HEK293 (cell line): ENCODE measurements at regions not wholly inside any gene's neighbourhood (a gene's known extent, or its start where the extent isn't known, plus 50 kb on each side); places are given as distances from the start of the nearest gene placed in this dataset.

Experiments
- CTCF ChIA-PET: fragments of 350-600 bp; formaldehyde crosslinking; extraction: SDS; loops from one replicate; lab custom pipeline; 2021; ENCODE audit warnings: antibody characterized with exemption; lab: Yijun Ruan, JAX
- POLR2A ChIA-PET: fragments of 300-600 bp; formaldehyde crosslinking; extraction: SDS; loops from one replicate; lab custom pipeline; 2020; ENCODE audit warnings: antibody characterized with exemption, inconsistent platforms; lab: Yijun Ruan, JAX
- H3K27ac ChIP-seq: fragments of 200-500 bp; sonication (Bioruptor generic); 2 replicates; pipeline ENCODE4 v1.5.1; 2014; ENCODE audit warnings: low read depth, low read length, control low read depth, inconsistent platforms; ENCODE audit errors: extremely low read depth
- H3K36me3 ChIP-seq, 2 experiments: fragments of 200-500 bp in 1 of 2; sonication (Bioruptor generic) in 1 of 2; 1 replicate in 1 of 2; 2 replicates in 1 of 2; pipeline ENCODE4 v1.5.1; 2014 to 2017; ENCODE audit warnings: inconsistent platforms in 2 of 2, low read length in 2 of 2; ENCODE audit not compliant: control insufficient read depth in 2 of 2, insufficient read depth in 1 of 2
- H3K4me1 ChIP-seq: fragments of 200-500 bp; sonication (Bioruptor generic); 2 replicates; pipeline ENCODE4 v1.5.1; 2014; ENCODE audit warnings: mild to moderate bottlenecking, low read length, inconsistent platforms; ENCODE audit not compliant: control insufficient read depth, insufficient read depth
- H3K4me3 ChIP-seq: 2 replicates; pipeline ENCODE4 v1.5.1; 2011; ENCODE audit warnings: low read depth, mild to moderate bottlenecking, control low read depth, low read length, moderate library complexity
- H3K9me3 ChIP-seq: fragments of 200-500 bp; sonication (Bioruptor generic); 2 replicates; pipeline ENCODE4 v1.5.1; 2014; ENCODE audit warnings: low read depth, low read length, inconsistent platforms; ENCODE audit not compliant: control insufficient read depth, insufficient read depth
- GLI2 ChIP-seq: fragments of 450-650 bp; formaldehyde crosslinking; IDR thresholded peaks from 2 replicates; pipeline ENCODE4; 2017; ENCODE audit warnings: missing biosample characterization, missing genetic modification characterization, low read depth, borderline replicate concordance
- IKZF3 ChIP-seq: fragments of 450-650 bp; IDR thresholded peaks from 2 replicates; pipeline ENCODE4 v1.5.0; 2018; ENCODE audit warnings: missing biosample characterization, mild to moderate bottlenecking, missing genetic modification characterization, moderate library complexity
- KLF9 ChIP-seq: fragments of 450-650 bp; formaldehyde crosslinking; IDR thresholded peaks from 2 replicates; pipeline ENCODE4 v1.5.1; 2016; ENCODE audit warnings: missing biosample characterization, missing genetic modification characterization, low read depth
- MEIS1 ChIP-seq: sonication (generic); formaldehyde crosslinking; IDR thresholded peaks from 2 replicates; pipeline ENCODE4 v1.8.1; 2022; ENCODE audit warnings: missing genetic modification reagents, mild to moderate bottlenecking, borderline replicate concordance
- PRDM10 ChIP-seq: fragments of 450-650 bp; formaldehyde crosslinking; IDR thresholded peaks from 2 replicates; pipeline ENCODE4 v1.5.1; 2016; ENCODE audit warnings: missing biosample characterization, missing genetic modification characterization
- PRDM6 ChIP-seq: fragments of 450-650 bp; formaldehyde crosslinking; IDR thresholded peaks from 2 replicates; pipeline ENCODE4 v1.5.1; 2017; ENCODE audit warnings: missing biosample characterization, missing genetic modification characterization
- ZBTB1 ChIP-seq: fragments of 450-650 bp; formaldehyde crosslinking; IDR thresholded peaks from 2 replicates; pipeline ENCODE4 v1.5.1; 2016; ENCODE audit warnings: missing biosample characterization, missing genetic modification characterization
- ZBTB10 ChIP-seq: fragments of 450-650 bp; formaldehyde crosslinking; IDR thresholded peaks from 2 replicates; pipeline ENCODE4 v1.5.1; 2016; ENCODE audit warnings: missing biosample characterization, missing genetic modification characterization
- ZNF114 ChIP-seq: fragments of 450-650 bp; formaldehyde crosslinking; IDR thresholded peaks from 2 replicates; pipeline ENCODE4 v1.5.0; 2017; ENCODE audit warnings: missing biosample characterization, missing genetic modification characterization
- ZNF366 ChIP-seq: fragments of 450-650 bp; formaldehyde crosslinking; conservative IDR thresholded peaks from 2 replicates; pipeline ENCODE4 v1.5.1; 2016; ENCODE audit warnings: missing biosample characterization, missing genetic modification characterization
- ZNF449 ChIP-seq: fragments of 450-650 bp; formaldehyde crosslinking; IDR thresholded peaks from 2 replicates; pipeline ENCODE4 v1.5.1; 2017; ENCODE audit warnings: missing biosample characterization, mild to moderate bottlenecking, missing genetic modification characterization, moderate library complexity
- ZNF514 ChIP-seq: fragments of 450-650 bp; formaldehyde crosslinking; IDR thresholded peaks from 2 replicates; pipeline ENCODE4 v1.5.1; 2016; ENCODE audit warnings: missing biosample characterization, missing genetic modification characterization
- ZNF558 ChIP-seq: fragments of 450-650 bp; formaldehyde crosslinking; IDR thresholded peaks from 2 replicates; pipeline ENCODE4 v1.5.1; 2016; ENCODE audit warnings: missing biosample characterization, missing genetic modification characterization
- ZNF639 ChIP-seq: fragments of 450-650 bp; formaldehyde crosslinking; IDR thresholded peaks from 2 replicates; pipeline ENCODE4 v1.5.1; 2016; ENCODE audit warnings: missing biosample characterization, missing genetic modification characterization
- ZNF658 ChIP-seq: fragments of 450-650 bp; formaldehyde crosslinking; IDR thresholded peaks from 2 replicates; pipeline ENCODE4; 2016; ENCODE audit warnings: missing biosample characterization, missing genetic modification characterization
- ZNF76 ChIP-seq: fragments of 450-650 bp; formaldehyde crosslinking; IDR thresholded peaks from 2 replicates; pipeline ENCODE4; 2016; ENCODE audit warnings: low read depth, missing biosample characterization, missing genetic modification characterization, borderline replicate concordance
- ZNF776 ChIP-seq: fragments of 450-650 bp; formaldehyde crosslinking; IDR thresholded peaks from 2 replicates; pipeline ENCODE4 v1.5.0; 2017; ENCODE audit warnings: missing biosample characterization, missing genetic modification characterization, borderline replicate concordance
- ZNF791 ChIP-seq: fragments of 450-650 bp; formaldehyde crosslinking; IDR thresholded peaks from 2 replicates; pipeline ENCODE4 v1.5.1; 2016; ENCODE audit warnings: missing biosample characterization, missing genetic modification characterization
- ZNF837 ChIP-seq: fragments of 450-650 bp; formaldehyde crosslinking; IDR thresholded peaks from 2 replicates; pipeline ENCODE4 v1.5.1; 2016; ENCODE audit warnings: missing biosample characterization, missing genetic modification characterization

- Histone ChIP-seq H3K4me3 (no peak overlapping the region), H3K27ac (no peak overlapping the region), H3K36me3 (no peaks in the 10 kb centered on the region), H3K4me1 (no peaks in the 10 kb centered on the region), H3K9me3 (no peaks in the 10 kb centered on the region)
- POLR2A ChIA-PET = no interaction called here
- CTCF ChIA-PET = interaction anchor here (1.3 kb wide), 1 partner anchor 10 kb away, joined by 4 read pairs; no protein-coding TSS in a partner anchor
- TF ChIP-seq ZNF658 (tag by site-specific recombination) = no peak
- no peak for TF ChIP-seq ZNF76 (tag by site-specific recombination)
- TF ChIP-seq KLF9 (tag by site-specific recombination) = no peak
Observed at GRCh38 chr12:90899456-90900182, 55.4 kb downstream of the CCER1 start.

GRCh38 chr12:90897986-90898385 is 57.0 kb downstream of the CCER1 start:
- no peaks in the 10 kb centered on the region for H3K4me1 ChIP-seq
- no peaks in the 10 kb centered on the region for H3K9me3 ChIP-seq
- ChIA-PET CTCF (no interaction called here), POLR2A (no interaction called here)
- no peak overlapping the region for H3K27ac ChIP-seq
- no peaks in the 10 kb centered on the region for H3K36me3 ChIP-seq
- H3K4me3 ChIP-seq = no peak overlapping the region
- TF ChIP-seq ZNF558 (tag by site-specific recombination) = no peak
- no peak for TF ChIP-seq ZNF366 (tag by site-specific recombination)
- TF ChIP-seq ZNF449 (tag by site-specific recombination) = no peak
- no peak for TF ChIP-seq IKZF3
- no peak for TF ChIP-seq ZNF791
- no peak for TF ChIP-seq MEIS1 (CRISPR knock-in tag)
- TF ChIP-seq ZBTB1 (tag by site-specific recombination) = no peak
- no peak for TF ChIP-seq ZNF837
- no peak for TF ChIP-seq ZNF776 (tag by site-specific recombination)
- no peak for TF ChIP-seq ZNF658 (tag by site-specific recombination)
- TF ChIP-seq ZNF639 (tag by site-specific recombination) = no peak
- TF ChIP-seq GLI2 (tag by site-specific recombination) = no peak
- TF ChIP-seq PRDM6 (tag by site-specific recombination) = no peak

GRCh38 chr12:90897316-90897715 is 57.7 kb downstream of the CCER1 start:
- no peaks in the 10 kb centered on the region for H3K36me3 ChIP-seq
- H3K9me3 ChIP-seq = no peaks in the 10 kb centered on the region
- H3K27ac ChIP-seq = no peak overlapping the region
- ChIA-PET CTCF (interaction anchor here (0.9 to 2.1 kb wide), 2 partner anchors 12 to 44 kb away, joined by 3 to 7 read pairs; no protein-coding TSS in a partner anchor), POLR2A (no interaction called here)
- H3K4me1 ChIP-seq = no peaks in the 10 kb centered on the region
- no peak overlapping the region for H3K4me3 ChIP-seq
- TF ChIP-seq ZNF114 (tag by site-specific recombination) (no peak), ZBTB10 (tag by site-specific recombination) (no peak), PRDM10 (tag by site-specific recombination) (no peak), ZNF514 (tag by site-specific recombination) (no peak)
